ENCODE measurements at regions not wholly inside any gene's neighbourhood (a gene's known extent, or its start where the extent isn't known, plus 50 kb on each side); places are given as distances from the start of the nearest gene placed in this dataset.

DNA sequence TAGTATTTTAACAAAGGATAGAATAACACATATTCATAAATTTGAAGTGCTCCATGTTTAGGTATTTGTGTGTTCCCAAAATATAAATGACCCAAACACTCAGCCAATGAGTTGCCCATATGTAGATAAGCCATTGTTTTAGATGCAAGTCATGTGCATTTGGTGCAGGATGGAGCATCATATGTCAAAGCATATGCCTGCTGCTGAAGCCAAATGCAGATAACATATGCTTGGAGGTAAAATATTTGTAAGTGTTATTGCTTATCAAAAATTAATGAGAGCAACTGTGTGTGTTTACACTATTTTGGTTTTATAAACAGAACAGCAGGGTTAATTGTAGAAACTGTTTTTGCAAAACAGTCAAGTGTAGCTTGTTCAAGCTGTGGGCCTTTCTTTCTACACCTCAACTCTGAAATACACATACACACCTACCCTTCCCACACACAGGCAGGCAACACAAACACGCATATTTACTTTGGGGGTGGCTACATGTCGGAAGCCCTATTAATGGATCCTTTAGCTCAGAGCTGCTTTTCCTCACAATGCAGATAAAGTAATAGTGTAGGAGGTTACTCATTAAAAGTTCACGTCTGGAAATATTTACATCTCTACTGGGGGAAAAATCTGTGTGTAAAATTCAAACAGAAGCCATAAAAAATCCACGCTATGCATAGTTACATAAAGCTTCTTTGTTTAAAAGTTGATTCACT lies 521.4 kb downstream of the ZNF385D start:
- Histone ChIP-seq H3K9ac (ENCODE audit: low read length) (no peak overlapping the region), H3K4me3 (replicated peaks in 1 of 2; ENCODE audit: low read depth in 1 of 2, low read length in 2 of 2) (no peak overlapping the region), H3K79me2 (ENCODE audit: insufficient read depth, low read length) (no peaks in the 10 kb centered on the region), H3K27me3 (ENCODE audit: insufficient read depth, low read length) (no peaks in the 10 kb centered on the region), H3K27ac (ENCODE audit: low read depth, low read length) (no peak overlapping the region), H3K36me3 (ENCODE audit: control insufficient read depth in 1 of 2, insufficient read depth in 2 of 2, low read length in 2 of 2) (no peaks in the 10 kb centered on the region), H4K20me1 (ENCODE audit: insufficient read depth) (no peaks in the 10 kb centered on the region), H2AFZ (ENCODE audit: low read depth, low read length, poor library complexity, severe bottlenecking) (no peak overlapping the region), H3K4me1 (ENCODE audit: control insufficient read depth in 1 of 2, insufficient read depth in 2 of 2, low read length in 2 of 2) (no peaks in the 10 kb centered on the region), H3K4me2 (ENCODE audit: low read length) (no peak overlapping the region), H3K9me3 (ENCODE audit: control insufficient read depth in 1 of 2, insufficient read depth in 1 of 2, low read depth in 1 of 2, low read length in 2 of 2) (peaks cover 3 to 13% of the 10 kb centered on the region in 2 experiments; a peak in 2 of 4 replicates), H3K9me2 (ENCODE audit: insufficient read depth) (no peaks in the 10 kb centered on the region)
- ChIA-PET POLR2A (no interaction called here), CTCF (no interaction called here), RAD21 (ENCODE audit: low non-redundant PET in 1 of 2, low total read pairs in 2 of 2, uncharacterized antibody in 2 of 2, unreplicated experiment in 2 of 2) (no interaction called here)
- ATAC-seq (no peak), DNase-seq (ENCODE audit: low read depth, low spot score) (no peak)
- TF ChIP-seq POLR2A (IDR thresholded peaks at IDR 0.05; ENCODE audit: borderline replicate concordance, extremely low read depth, insufficient read depth, insufficient read length) (no peak), ZNF274 (IDR thresholded peaks at IDR 0.05; ENCODE audit: low read depth, low read length) (no peak), YY1 (IDR thresholded peaks at IDR 0.05; ENCODE audit: extremely low read depth, insufficient replicate concordance, low read depth, low read length) (no peak)
- TF ChIP-seq, protein P1, sequence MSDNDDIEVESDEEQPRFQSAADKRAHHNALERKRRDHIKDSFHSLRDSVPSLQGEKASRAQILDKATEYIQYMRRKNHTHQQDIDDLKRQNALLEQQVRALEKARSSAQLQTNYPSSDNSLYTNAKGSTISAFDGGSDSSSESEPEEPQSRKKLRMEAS (IDR thresholded peaks at IDR 0.05), result no peak
- no TSS peak for BruUV-seq (replicated peaks)
- intact Hi-C loops (cut with micrococcal nuclease), result no loop called here

DNA sequence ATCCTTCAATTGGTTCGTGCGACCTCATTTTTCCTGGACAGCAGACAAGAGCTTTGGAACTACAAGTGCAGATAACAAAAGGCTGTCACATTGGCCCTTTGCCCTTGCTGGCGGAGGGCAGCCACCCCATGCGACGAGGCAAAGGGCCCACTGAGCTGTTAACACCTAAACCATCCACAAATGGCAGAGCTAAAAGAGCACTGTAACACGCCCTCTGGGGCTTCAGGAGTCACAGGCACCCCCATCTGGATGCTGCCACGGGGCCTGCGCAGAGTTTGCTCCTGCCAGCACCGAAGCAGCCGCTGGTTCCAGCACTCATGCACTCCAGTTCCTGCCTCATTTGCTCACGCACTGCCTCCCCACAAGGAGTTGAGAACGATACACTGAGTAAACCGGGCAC lies 524.9 kb downstream of the ZNF385D start:
- peaks cover 6 to 18% of the 10 kb centered on the region in 2 experiments; a peak in 2 of 4 replicates for H3K9me3 ChIP-seq (ENCODE audit: control insufficient read depth in 1 of 2, insufficient read depth in 1 of 2, low read depth in 1 of 2, low read length in 2 of 2)
- no TSS peak for BruUV-seq (replicated peaks)
- H3K4me2 ChIP-seq (ENCODE audit: low read length), result no peak overlapping the region
- no peak overlapping the region for H3K9ac ChIP-seq (ENCODE audit: low read length)
- H3K9me2 ChIP-seq (ENCODE audit: insufficient read depth), result no peaks in the 10 kb centered on the region
- no peak overlapping the region for H3K27ac ChIP-seq (ENCODE audit: low read depth, low read length)
- ChIA-PET POLR2A (no interaction called here), RAD21 (ENCODE audit: low non-redundant PET in 1 of 2, low total read pairs in 2 of 2, uncharacterized antibody in 2 of 2, unreplicated experiment in 2 of 2) (no interaction called here), CTCF (no interaction called here)
- no peaks in the 10 kb centered on the region for H3K27me3 ChIP-seq (ENCODE audit: insufficient read depth, low read length)
- intact Hi-C loops (cut with micrococcal nuclease), result no loop called here
- no peaks in the 10 kb centered on the region for H4K20me1 ChIP-seq (ENCODE audit: insufficient read depth)
- no peaks in the 10 kb centered on the region for H3K4me1 ChIP-seq (ENCODE audit: control insufficient read depth in 1 of 2, insufficient read depth in 2 of 2, low read length in 2 of 2)
- no peaks in the 10 kb centered on the region for H3K79me2 ChIP-seq (ENCODE audit: insufficient read depth, low read length)
- H2AFZ ChIP-seq (ENCODE audit: low read depth, low read length, poor library complexity, severe bottlenecking), result no peak overlapping the region
- ATAC-seq (no peak), DNase-seq (ENCODE audit: low read depth, low spot score) (no peak)
- H3K4me3 ChIP-seq (replicated peaks in 1 of 2; ENCODE audit: low read depth in 1 of 2, low read length in 2 of 2), result no peak overlapping the region
- no peaks in the 10 kb centered on the region for H3K36me3 ChIP-seq (ENCODE audit: control insufficient read depth in 1 of 2, insufficient read depth in 2 of 2, low read length in 2 of 2)
- TF ChIP-seq CEBPB (IDR thresholded peaks at IDR 0.05; ENCODE audit: low read depth) (no peak), RAD21 (IDR thresholded peaks at IDR 0.05; ENCODE audit: low read depth) (no peak), ELF1 (IDR thresholded peaks at IDR 0.05; ENCODE audit: borderline replicate concordance, low read depth) (no peak), POLR2AphosphoS5 (IDR thresholded peaks at IDR 0.05; ENCODE audit: low read depth, low read length) (no peak), JUND (IDR thresholded peaks at IDR 0.05) (no peak), SRF (IDR thresholded peaks at IDR 0.05; ENCODE audit: low read depth) (no peak), EGR1 (IDR thresholded peaks at IDR 0.05; ENCODE audit: low read depth) (no peak), ZFX (IDR thresholded peaks at IDR 0.05) (no peak), FOSL1 (IDR thresholded peaks at IDR 0.05; ENCODE audit: low read depth) (no peak), SP1 (IDR thresholded peaks at IDR 0.05; ENCODE audit: low read depth) (no peak), POLR2A (IDR thresholded peaks at IDR 0.05; ENCODE audit: borderline replicate concordance, extremely low read depth, insufficient read depth, insufficient read length) (no peak), YY1 (IDR thresholded peaks at IDR 0.05; ENCODE audit: extremely low read depth, insufficient replicate concordance, low read depth, low read length) (no peak)
- TF ChIP-seq, protein P1 (IDR thresholded peaks at IDR 0.05), result no peak
- TF ChIP-seq, protein P2, sequence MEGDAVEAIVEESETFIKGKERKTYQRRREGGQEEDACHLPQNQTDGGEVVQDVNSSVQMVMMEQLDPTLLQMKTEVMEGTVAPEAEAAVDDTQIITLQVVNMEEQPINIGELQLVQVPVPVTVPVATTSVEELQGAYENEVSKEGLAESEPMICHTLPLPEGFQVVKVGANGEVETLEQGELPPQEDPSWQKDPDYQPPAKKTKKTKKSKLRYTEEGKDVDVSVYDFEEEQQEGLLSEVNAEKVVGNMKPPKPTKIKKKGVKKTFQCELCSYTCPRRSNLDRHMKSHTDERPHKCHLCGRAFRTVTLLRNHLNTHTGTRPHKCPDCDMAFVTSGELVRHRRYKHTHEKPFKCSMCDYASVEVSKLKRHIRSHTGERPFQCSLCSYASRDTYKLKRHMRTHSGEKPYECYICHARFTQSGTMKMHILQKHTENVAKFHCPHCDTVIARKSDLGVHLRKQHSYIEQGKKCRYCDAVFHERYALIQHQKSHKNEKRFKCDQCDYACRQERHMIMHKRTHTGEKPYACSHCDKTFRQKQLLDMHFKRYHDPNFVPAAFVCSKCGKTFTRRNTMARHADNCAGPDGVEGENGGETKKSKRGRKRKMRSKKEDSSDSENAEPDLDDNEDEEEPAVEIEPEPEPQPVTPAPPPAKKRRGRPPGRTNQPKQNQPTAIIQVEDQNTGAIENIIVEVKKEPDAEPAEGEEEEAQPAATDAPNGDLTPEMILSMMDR (IDR thresholded peaks at IDR 0.05 in 2 of 3, conservative IDR thresholded peaks at IDR 0.05 in 1 of 3; ENCODE audit: borderline replicate concordance in 1 of 3, insufficient read depth in 1 of 3, low read depth in 2 of 3, low read length in 2 of 3), result no peak

Data from HCT116 (cell line).